WTC11 (cell line): ENCODE measurements at regions not wholly inside any gene's neighbourhood (a gene's known extent, or its start where the extent isn't known, plus 50 kb on each side); places are given as distances from the start of the nearest gene placed in this dataset.

Source experiments
- ATAC-seq: fragments of 200-7000 bp; cut with Tn5 transposase; 2 replicates; pipeline ENCODE4 v1.10.0; 2021; ENCODE audit warnings: mild to moderate bottlenecking, moderate library complexity
- CTCF ChIA-PET: fragments of 300-600 bp; sonication (Branson Sonifier 250); formaldehyde crosslinking; loops from one replicate; lab custom pipeline; 2021; ENCODE audit warnings: antibody characterized with exemption; lab: Charles Lee
- POLR2A ChIA-PET: fragments of 350-600 bp; sonication (Branson Sonifier 250); formaldehyde crosslinking; loops from one replicate; lab custom pipeline; 2021; ENCODE audit warnings: antibody characterized with exemption; lab: Charles Lee
- DNase-seq: peaks from one replicate; pipeline ENCODE4 v3.0.0; 2021; ENCODE audit warnings: low spot score
- H3K27ac Mint-ChIP-seq: 2 replicates; pipeline ENCODE4 v1.8.0; 2021; ENCODE audit warnings: mixed read lengths
- H3K27me3 Mint-ChIP-seq: 2 replicates; pipeline ENCODE4 v1.8.0; 2021; ENCODE audit warnings: low read depth, mild to moderate bottlenecking, moderate library complexity, mixed read lengths
- H3K36me3 Mint-ChIP-seq: 2 replicates; pipeline ENCODE4 v1.8.0; 2021; ENCODE audit warnings: mixed read lengths
- H3K4me1 Mint-ChIP-seq: 2 replicates; pipeline ENCODE4 v1.8.0; 2022; ENCODE audit warnings: mixed read lengths
- H3K4me3 Mint-ChIP-seq: 2 replicates; pipeline ENCODE4 v1.8.0; 2021; ENCODE audit warnings: mild to moderate bottlenecking, moderate library complexity, mixed read lengths
- H3K9me3 Mint-ChIP-seq: 2 replicates; pipeline ENCODE4 v1.8.0; 2021; ENCODE audit warnings: mixed read lengths
- ATF1 ChIP-seq: sonication (generic); formaldehyde crosslinking; IDR thresholded peaks from 2 replicates; pipeline ENCODE4 v1.8.1; 2023; ENCODE audit warnings: mild to moderate bottlenecking, moderate library complexity, missing genetic modification reagents
- CREM ChIP-seq: sonication (generic); formaldehyde crosslinking; IDR thresholded peaks from 2 replicates; pipeline ENCODE4 v1.8.1; 2022; ENCODE audit warnings: mild to moderate bottlenecking, missing genetic modification reagents, moderate library complexity
- E2F4 ChIP-seq: sonication (generic); formaldehyde crosslinking; IDR thresholded peaks from 2 replicates; pipeline ENCODE4 v1.8.1; 2022; ENCODE audit warnings: low read depth, mild to moderate bottlenecking, moderate library complexity, missing genetic modification reagents, borderline replicate concordance
- ELF4 ChIP-seq: sonication (generic); formaldehyde crosslinking; IDR thresholded peaks from 2 replicates; pipeline ENCODE4 v1.8.1; 2022; ENCODE audit warnings: low read depth, mild to moderate bottlenecking, moderate library complexity, missing genetic modification reagents
- FOXP1 ChIP-seq: sonication (generic); formaldehyde crosslinking; IDR thresholded peaks from 2 replicates; pipeline ENCODE4 v1.8.0; 2022; ENCODE audit warnings: missing genetic modification reagents, mild to moderate bottlenecking, moderate library complexity, borderline replicate concordance
- GTF2I ChIP-seq: fragments of 250-450 bp; sonication (Bioruptor Pico); conservative IDR thresholded peaks from 2 replicates; pipeline ENCODE4 v1.4.0; 2021; ENCODE audit warnings: mild to moderate bottlenecking
- IRF1 ChIP-seq: sonication (generic); formaldehyde crosslinking; IDR thresholded peaks from 2 replicates; pipeline ENCODE4 v1.8.0; 2023; ENCODE audit warnings: missing genetic modification reagents
- JAZF1 ChIP-seq: fragments of 250-450 bp; sonication (Bioruptor Pico); IDR thresholded peaks from 2 replicates; pipeline ENCODE4 v1.9.0; 2021; ENCODE audit warnings: moderate library complexity, mild to moderate bottlenecking, inconsistent platforms
- JUN ChIP-seq: sonication (generic); formaldehyde crosslinking; IDR thresholded peaks from 2 replicates; pipeline ENCODE4 v1.8.0; 2023; ENCODE audit warnings: mild to moderate bottlenecking, missing genetic modification reagents
- MAX ChIP-seq: sonication (generic); formaldehyde crosslinking; IDR thresholded peaks from 2 replicates; pipeline ENCODE4 v1.8.0; 2022; ENCODE audit warnings: mild to moderate bottlenecking, missing genetic modification reagents
- OVOL2 ChIP-seq: fragments of 250-450 bp; sonication (Bioruptor Pico); IDR thresholded peaks from 2 replicates; pipeline ENCODE4 v1.9.0; 2021; ENCODE audit warnings: mild to moderate bottlenecking, borderline replicate concordance
- SOX15 ChIP-seq: fragments of 250-450 bp; sonication (Bioruptor Pico); IDR thresholded peaks from 2 replicates; pipeline ENCODE4 v1.9.0; 2021; ENCODE audit warnings: mild to moderate bottlenecking
- SP1 ChIP-seq: sonication (generic); formaldehyde crosslinking; conservative IDR thresholded peaks from 2 replicates; pipeline ENCODE4 v1.8.1; 2022; ENCODE audit warnings: missing genetic modification reagents
- TCF7 ChIP-seq: sonication (generic); formaldehyde crosslinking; IDR thresholded peaks from 2 replicates; pipeline ENCODE4 v1.8.0; 2022; ENCODE audit warnings: mild to moderate bottlenecking, low read depth, missing genetic modification reagents, moderate library complexity
- TP53 ChIP-seq: sonication (generic); formaldehyde crosslinking; IDR thresholded peaks from 2 replicates; pipeline ENCODE4 v1.8.1; 2023; ENCODE audit warnings: mild to moderate bottlenecking, missing genetic modification reagents
- ZNF281 ChIP-seq: sonication (generic); formaldehyde crosslinking; IDR thresholded peaks from 2 replicates; pipeline ENCODE4 v1.8.0; 2023; ENCODE audit warnings: mild to moderate bottlenecking, missing genetic modification reagents
- ZNF512 ChIP-seq: sonication (generic); formaldehyde crosslinking; IDR thresholded peaks from 2 replicates; pipeline ENCODE4 v1.8.1; 2022; ENCODE audit warnings: missing genetic modification reagents, borderline replicate concordance
- ZSCAN18 ChIP-seq: fragments of 250-450 bp; sonication (Bioruptor Pico); IDR thresholded peaks from 2 replicates; pipeline ENCODE4 v2.1.2; 2022; ENCODE audit warnings: mild to moderate bottlenecking, moderate library complexity
- TF ChIP-seq, protein P1 (sequence below): sonication (generic); formaldehyde crosslinking; IDR thresholded peaks from 2 replicates; pipeline ENCODE4 v1.8.1; 2023; ENCODE audit warnings: mild to moderate bottlenecking, moderate library complexity, missing genetic modification reagents
- TF ChIP-seq, protein P2 (sequence below): fragments of 250-450 bp; sonication (Bioruptor Pico); IDR thresholded peaks from 2 replicates; pipeline ENCODE4 v1.8.0; 2021; ENCODE audit warnings: mild to moderate bottlenecking

DNA sequence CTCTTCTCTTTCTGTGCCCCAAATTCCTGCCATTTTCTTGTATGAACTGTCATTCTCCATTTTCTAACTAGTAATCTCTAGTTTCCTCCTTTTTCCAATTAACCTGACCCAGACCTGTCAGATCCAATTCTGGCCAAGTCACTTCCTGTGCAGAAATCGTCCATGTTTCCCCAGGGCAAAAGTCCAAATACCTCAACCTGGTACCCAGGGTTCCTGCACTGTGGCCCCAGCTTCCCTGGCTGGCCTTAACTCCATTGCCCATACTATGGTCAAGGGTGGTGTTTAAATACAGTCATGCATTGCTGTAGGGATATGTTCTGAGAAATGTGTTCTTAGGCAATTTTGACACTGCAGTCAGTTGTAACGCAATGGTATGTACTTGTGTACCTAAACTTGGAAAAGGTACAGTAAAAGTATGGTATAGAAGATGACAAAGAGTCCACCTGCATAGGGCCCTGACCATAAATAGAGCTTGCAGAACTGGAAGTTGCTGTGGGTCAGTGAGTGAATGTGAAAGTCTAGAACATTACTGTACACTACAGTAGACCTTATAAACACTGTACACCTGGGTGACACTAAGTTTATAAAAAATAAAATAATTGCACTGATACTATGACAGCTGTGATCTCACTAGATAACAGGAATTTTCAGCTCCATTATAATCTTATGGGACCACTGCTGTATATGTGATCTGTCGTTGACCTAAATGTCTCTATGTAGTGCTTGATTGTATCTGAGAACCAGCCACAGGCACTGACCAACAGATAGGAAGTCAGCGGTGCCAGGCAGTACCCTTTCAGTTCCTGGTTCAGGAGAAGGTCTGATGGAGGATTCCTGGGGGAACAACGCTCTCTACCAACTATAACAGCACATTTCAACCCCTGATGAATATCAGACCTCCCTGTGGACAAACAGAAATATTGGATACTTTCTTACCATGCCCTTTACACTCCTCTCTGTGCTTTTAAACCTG, 336.1 kb upstream of the PROK2 start:
- H3K27ac Mint-ChIP-seq, result no peak overlapping the region
- no peak overlapping the region for H3K4me3 Mint-ChIP-seq
- no peak for DNase-seq
- POLR2A ChIA-PET, result no interaction called here
- H3K27me3 Mint-ChIP-seq, result no peaks in the 10 kb centered on the region
- ATAC-seq, result no peak
- CTCF ChIA-PET, result no interaction called here
- peaks cover 3% of the 10 kb centered on the region; the same call in 1 of the 2 replicates for H3K4me1 Mint-ChIP-seq
- no peak for TF ChIP-seq MAX (CRISPR knock-in tag)
- no peak for TF ChIP-seq ATF1 (CRISPR knock-in tag)
- TF ChIP-seq, protein P1, sequence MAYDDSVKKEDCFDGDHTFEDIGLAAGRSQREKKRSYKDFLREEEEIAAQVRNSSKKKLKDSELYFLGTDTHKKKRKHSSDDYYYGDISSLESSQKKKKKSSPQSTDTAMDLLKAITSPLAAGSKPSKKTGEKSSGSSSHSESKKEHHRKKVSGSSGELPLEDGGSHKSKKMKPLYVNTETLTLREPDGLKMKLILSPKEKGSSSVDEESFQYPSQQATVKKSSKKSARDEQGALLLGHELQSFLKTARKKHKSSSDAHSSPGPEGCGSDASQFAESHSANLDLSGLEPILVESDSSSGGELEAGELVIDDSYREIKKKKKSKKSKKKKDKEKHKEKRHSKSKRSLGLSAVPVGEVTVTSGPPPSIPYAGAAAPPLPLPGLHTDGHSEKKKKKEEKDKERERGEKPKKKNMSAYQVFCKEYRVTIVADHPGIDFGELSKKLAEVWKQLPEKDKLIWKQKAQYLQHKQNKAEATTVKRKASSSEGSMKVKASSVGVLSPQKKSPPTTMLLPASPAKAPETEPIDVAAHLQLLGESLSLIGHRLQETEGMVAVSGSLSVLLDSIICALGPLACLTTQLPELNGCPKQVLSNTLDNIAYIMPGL, result no peak
- TF ChIP-seq FOXP1 (CRISPR knock-in tag), result no peak
- no peak for TF ChIP-seq SOX15
- TF ChIP-seq JUN, result no peak
- no peak for TF ChIP-seq GTF2I (CRISPR knock-in tag)
- no peak for TF ChIP-seq E2F4 (CRISPR knock-in tag)
- TF ChIP-seq TP53 (CRISPR knock-in tag), result no peak
- no peaks in the 10 kb centered on the region for H3K36me3 Mint-ChIP-seq
- H3K9me3 Mint-ChIP-seq, result no peaks in the 10 kb centered on the region; the same call in 1 of the 2 replicates

- Mint-ChIP-seq H3K9me3 (no peaks in the 10 kb centered on the region; the same call in 1 of the 2 replicates), H3K4me1 (peaks cover 5% of the 10 kb centered on the region), H3K27ac (no peak overlapping the region), H3K27me3 (no peaks in the 10 kb centered on the region), H3K4me3 (no peak overlapping the region), H3K36me3 (no peaks in the 10 kb centered on the region)
- no peak for ATAC-seq
- POLR2A ChIA-PET, result no interaction called here
- DNase-seq, result no peak
- CTCF ChIA-PET, result interaction anchor here (1.0 kb wide), 1 partner anchor 19 kb away, joined by 3 read pairs; no protein-coding TSS in a partner anchor
- no peak for TF ChIP-seq IRF1 (CRISPR knock-in tag)
- TF ChIP-seq JAZF1 (CRISPR knock-in tag), result no peak
- no peak for TF ChIP-seq E2F4 (CRISPR knock-in tag)
- TF ChIP-seq SP1, result no peak
- TF ChIP-seq OVOL2 (CRISPR knock-in tag), result no peak
- TF ChIP-seq, protein P2, sequence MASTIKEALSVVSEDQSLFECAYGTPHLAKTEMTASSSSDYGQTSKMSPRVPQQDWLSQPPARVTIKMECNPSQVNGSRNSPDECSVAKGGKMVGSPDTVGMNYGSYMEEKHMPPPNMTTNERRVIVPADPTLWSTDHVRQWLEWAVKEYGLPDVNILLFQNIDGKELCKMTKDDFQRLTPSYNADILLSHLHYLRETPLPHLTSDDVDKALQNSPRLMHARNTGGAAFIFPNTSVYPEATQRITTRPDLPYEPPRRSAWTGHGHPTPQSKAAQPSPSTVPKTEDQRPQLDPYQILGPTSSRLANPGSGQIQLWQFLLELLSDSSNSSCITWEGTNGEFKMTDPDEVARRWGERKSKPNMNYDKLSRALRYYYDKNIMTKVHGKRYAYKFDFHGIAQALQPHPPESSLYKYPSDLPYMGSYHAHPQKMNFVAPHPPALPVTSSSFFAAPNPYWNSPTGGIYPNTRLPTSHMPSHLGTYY, result no peak
- TF ChIP-seq ZSCAN18 (CRISPR knock-in tag), result no peak
- TF ChIP-seq ZNF281 (CRISPR knock-in tag), result no peak
- TF ChIP-seq CREM (CRISPR knock-in tag), result no peak
- TF ChIP-seq TCF7, result no peak
- TF ChIP-seq ZNF512 (CRISPR knock-in tag), result no peak
- TF ChIP-seq ELF4, result no peak
These were observed 335.1 kb upstream of the PROK2 start for GRCh38 chr3:72120039-72120438.
